KMS-11 (cell line): ENCODE measurements at regions not wholly inside any gene's neighbourhood (a gene's known extent, or its start where the extent isn't known, plus 50 kb on each side); places are given as distances from the start of the nearest gene placed in this dataset.

Experiments
- H2AFZ ChIP-seq: fragments of 200-600 bp; sonication (generic); 2 replicates; pipeline ENCODE4 v1.6.1; 2016; ENCODE audit warnings: antibody characterized with exemption, mixed run types, low read depth
- H3K27ac ChIP-seq: fragments of 200-600 bp; sonication (generic); 2 replicates; pipeline ENCODE4 v1.6.1; 2016; ENCODE audit warnings: mild to moderate bottlenecking, mixed run types
- H3K27me3 ChIP-seq: fragments of 200-600 bp; sonication (generic); 2 replicates; pipeline ENCODE4 v1.6.1; 2017; ENCODE audit warnings: mild to moderate bottlenecking, low read depth, mixed run types, moderate library complexity; ENCODE audit not compliant: insufficient read depth
- H3K36me3 ChIP-seq: fragments of 200-600 bp; sonication (generic); 2 replicates; pipeline ENCODE4 v1.6.1; 2017; ENCODE audit warnings: mild to moderate bottlenecking, mixed run types; ENCODE audit not compliant: insufficient read depth
- H3K4me1 ChIP-seq: fragments of 200-600 bp; sonication (generic); 2 replicates; pipeline ENCODE4 v1.6.1; 2016; ENCODE audit warnings: mild to moderate bottlenecking, low read depth, mixed run types; ENCODE audit not compliant: poor library complexity, severe bottlenecking
- H3K4me2 ChIP-seq: fragments of 200-600 bp; sonication (generic); 2 replicates; pipeline ENCODE4 v1.7.0; 2016; ENCODE audit warnings: mild to moderate bottlenecking, mixed run types
- H3K4me3 ChIP-seq: fragments of 200-600 bp; sonication (generic); IDR thresholded peaks from 2 replicates; pipeline ENCODE4 v1.6.1; 2017; ENCODE audit warnings: low read depth, low read length, mixed read lengths; ENCODE audit not compliant: insufficient read depth
- H3K79me2 ChIP-seq: fragments of 200-600 bp; sonication (generic); 2 replicates; pipeline ENCODE4 v1.6.1; 2016; ENCODE audit warnings: low read depth, mixed run types; ENCODE audit not compliant: insufficient read depth
- H3K9ac ChIP-seq: fragments of 200-600 bp; sonication (generic); 2 replicates; pipeline ENCODE4 v1.6.1; 2016; ENCODE audit warnings: mild to moderate bottlenecking, mixed run types
- H4K20me1 ChIP-seq: fragments of 200-600 bp; sonication (generic); 2 replicates; pipeline ENCODE4 v1.6.1; 2016; ENCODE audit warnings: mild to moderate bottlenecking, mixed run types; ENCODE audit not compliant: insufficient read depth
- CTCF ChIP-seq: fragments of 200-600 bp; sonication (generic); conservative IDR thresholded peaks from 2 replicates; pipeline ENCODE4 v1.6.1; 2017; ENCODE audit warnings: low read depth, mild to moderate bottlenecking, antibody characterized with exemption, low read length, moderate library complexity, mixed read lengths

DNA sequence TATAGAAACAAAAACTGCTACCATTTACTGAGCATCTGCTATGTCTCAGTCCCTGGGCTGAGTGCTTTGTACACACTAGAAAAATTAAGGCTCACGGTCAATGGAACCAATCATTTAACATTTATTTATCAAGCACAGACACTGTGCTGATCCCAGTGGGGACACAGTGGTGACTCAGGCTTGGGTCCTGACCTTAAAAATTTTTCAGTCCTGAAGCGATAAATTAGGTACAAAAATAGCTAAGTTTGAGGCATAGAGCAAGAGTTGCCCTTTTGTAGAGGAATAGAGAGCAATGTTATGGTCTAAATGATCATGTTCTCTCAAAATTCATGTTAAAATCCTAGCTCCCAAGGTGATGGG is 85.1 kb downstream of the CRYGS start:
- no peak for TF ChIP-seq CTCF
- Histone ChIP-seq H2AFZ (no peak overlapping the region), H3K4me3 (no peak overlapping the region), H3K27ac (no peak overlapping the region), H3K27me3 (no peaks in the 10 kb centered on the region), H3K4me1 (no peaks in the 10 kb centered on the region), H3K4me2 (no peak overlapping the region), H3K36me3 (no peaks in the 10 kb centered on the region), H3K79me2 (no peaks in the 10 kb centered on the region), H4K20me1 (no peaks in the 10 kb centered on the region), H3K9ac (no peak overlapping the region)

- no peaks in the 10 kb centered on the region for H4K20me1 ChIP-seq
- no peak overlapping the region for H2AFZ ChIP-seq
- H3K27ac ChIP-seq, result no peak overlapping the region
- H3K27me3 ChIP-seq, result no peaks in the 10 kb centered on the region
- H3K36me3 ChIP-seq, result no peaks in the 10 kb centered on the region
- H3K4me1 ChIP-seq, result no peaks in the 10 kb centered on the region
- no peak overlapping the region for H3K4me2 ChIP-seq
- H3K79me2 ChIP-seq, result no peaks in the 10 kb centered on the region
- H3K4me3 ChIP-seq, result no peak overlapping the region
- H3K9ac ChIP-seq, result no peak overlapping the region
- no peak for TF ChIP-seq CTCF
Measured at GRCh38 chr3:186458306-186459107, 85.7 kb downstream of the CRYGS start.

DNA sequence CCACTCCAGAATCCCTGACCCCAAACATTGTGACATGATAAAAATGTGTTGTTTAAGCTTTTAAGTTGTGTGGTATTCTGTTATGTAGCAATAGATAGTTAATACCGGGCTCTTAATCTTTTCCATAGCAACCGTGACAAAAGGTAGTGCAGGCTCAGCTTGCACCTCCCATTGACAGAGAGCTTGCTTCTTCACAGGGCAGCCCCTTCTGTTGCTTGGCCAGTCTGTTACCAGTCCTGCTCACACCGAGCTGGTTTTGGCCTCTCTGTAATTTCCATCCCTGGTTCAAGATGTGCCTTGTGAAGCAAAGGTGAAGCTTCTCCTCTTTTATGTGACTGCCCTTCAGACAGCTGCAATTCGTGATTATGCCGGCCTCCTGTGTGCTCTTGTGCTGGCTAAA is 86.9 kb downstream of the CRYGS start:
- TF ChIP-seq CTCF, result no peak
- H3K27me3 ChIP-seq, result no peaks in the 10 kb centered on the region
- H3K36me3 ChIP-seq, result no peaks in the 10 kb centered on the region
- no peaks in the 10 kb centered on the region for H3K79me2 ChIP-seq
- H3K27ac ChIP-seq, result no peak overlapping the region
- no peak overlapping the region for H2AFZ ChIP-seq
- no peaks in the 10 kb centered on the region for H3K4me1 ChIP-seq
- no peak overlapping the region for H3K4me2 ChIP-seq
- H3K9ac ChIP-seq, result no peak overlapping the region
- H3K4me3 ChIP-seq, result no peak overlapping the region
- H4K20me1 ChIP-seq, result no peaks in the 10 kb centered on the region

- H3K27ac ChIP-seq, result no peak overlapping the region
- TF ChIP-seq CTCF, result no peak
- no peak overlapping the region for H3K4me3 ChIP-seq
- H3K9ac ChIP-seq, result no peak overlapping the region
- no peaks in the 10 kb centered on the region for H3K36me3 ChIP-seq
- no peak overlapping the region for H3K4me2 ChIP-seq
- H3K27me3 ChIP-seq, result no peaks in the 10 kb centered on the region
- H2AFZ ChIP-seq, result no peak overlapping the region
- no peaks in the 10 kb centered on the region for H3K79me2 ChIP-seq
- H3K4me1 ChIP-seq, result no peaks in the 10 kb centered on the region
- H4K20me1 ChIP-seq, result no peaks in the 10 kb centered on the region
Measured at GRCh38 chr3:186456731-186457191, 87.4 kb downstream of the CRYGS start.
